Naive thymus-derived CD4-positive, alpha-beta T cell (primary cell): ENCODE measurements at regions not wholly inside any gene's neighbourhood (a gene's known extent, or its start where the extent isn't known, plus 50 kb on each side); places are given as distances from the start of the nearest gene placed in this dataset.

Experiments used
- ATAC-seq: fragments of 150-1000 bp; cut with Tn5 transposase; 2 replicates; pipeline ENCODE4 v1.10.0; 2021; ENCODE audit warnings: mild to moderate bottlenecking, moderate library complexity
- CTCF ChIA-PET: fragments of 350-600 bp; sonication (Branson Sonifier 250); formaldehyde crosslinking; loops from one replicate; lab custom pipeline; 2021; ENCODE audit warnings: antibody characterized with exemption; lab: Charles Lee
- POLR2A ChIA-PET: fragments of 350-600 bp; sonication (Branson Sonifier 250); formaldehyde crosslinking; loops from one replicate; lab custom pipeline; 2021; ENCODE audit warnings: antibody characterized with exemption, inconsistent platforms; lab: Charles Lee
- DNase-seq, 9 donors: peaks; one replicate each; pipeline versions ENCODE4 v3.0.0 to v3.0.0-alpha.2; 2020 to 2022; ENCODE audit warnings: mixed read lengths in 1 of 9
- H3K27ac ChIP-seq: one replicate; pipeline ENCODE4 v1.7.0; 2013; ENCODE audit warnings: mild to moderate bottlenecking, low read depth, low read length, moderate library complexity
- H3K27me3 ChIP-seq, 2 donors: one replicate each; pipeline ENCODE4 v1.7.0; 2013; ENCODE audit warnings: low read length in 2 of 2, mild to moderate bottlenecking in 2 of 2, moderate library complexity in 2 of 2; ENCODE audit not compliant: control insufficient read depth in 2 of 2, insufficient read depth in 2 of 2
- H3K36me3 ChIP-seq, 3 experiments: 1 replicate in 2 of 3; 2 replicates in 1 of 3; pipeline ENCODE4 v1.7.0; 2013; ENCODE audit warnings: low read length in 3 of 3, mild to moderate bottlenecking in 3 of 3, moderate library complexity in 1 of 3; ENCODE audit not compliant: insufficient read depth in 3 of 3, control insufficient read depth in 2 of 3
- H3K4me1 ChIP-seq, 2 donors: one replicate each; pipeline ENCODE4 v1.7.0; 2013; ENCODE audit warnings: low read length in 2 of 2, mild to moderate bottlenecking in 2 of 2, moderate library complexity in 1 of 2; ENCODE audit not compliant: control insufficient read depth in 2 of 2, insufficient read depth in 2 of 2
- H3K4me3 ChIP-seq: 2 replicates; pipeline ENCODE4 v1.7.0; 2013; ENCODE audit warnings: mild to moderate bottlenecking, low read length
- H3K9me3 ChIP-seq, 3 experiments: 1 replicate in 2 of 3; 2 replicates in 1 of 3; pipeline ENCODE4 v1.7.0; 2013; ENCODE audit warnings: low read length in 3 of 3; ENCODE audit not compliant: control insufficient read depth in 2 of 3
- H3K27ac Mint-ChIP-seq, 9 donors: one replicate each; pipeline ENCODE4 v1.8.0; 2020 to 2022; ENCODE audit warnings: mixed read lengths in 9 of 9, mild to moderate bottlenecking in 8 of 9, moderate library complexity in 5 of 9, inconsistent platforms in 2 of 9
- H3K27me3 Mint-ChIP-seq, 5 donors: one replicate each; pipeline ENCODE4 v1.8.0; 2021 to 2022; ENCODE audit warnings: mixed read lengths in 5 of 5, mild to moderate bottlenecking in 1 of 5
- H3K36me3 Mint-ChIP-seq, 5 donors: one replicate each; pipeline ENCODE4 v1.8.0; 2020 to 2022; ENCODE audit warnings: mixed read lengths in 5 of 5, mild to moderate bottlenecking in 3 of 5, inconsistent platforms in 1 of 5
- H3K4me1 Mint-ChIP-seq, 7 donors: one replicate each; pipeline ENCODE4 v1.8.0; 2020 to 2022; ENCODE audit warnings: mixed read lengths in 7 of 7, mild to moderate bottlenecking in 3 of 7, inconsistent platforms in 1 of 7
- H3K4me3 Mint-ChIP-seq, 10 donors: one replicate each; pipeline ENCODE4 v1.8.0; 2020 to 2022; ENCODE audit warnings: mild to moderate bottlenecking in 10 of 10, mixed read lengths in 10 of 10, moderate library complexity in 6 of 10, inconsistent platforms in 2 of 10
- H3K9me3 Mint-ChIP-seq, 11 donors: one replicate each; pipeline ENCODE4 v1.8.0; 2020 to 2022; ENCODE audit warnings: mixed read lengths in 11 of 11, mild to moderate bottlenecking in 4 of 11, inconsistent platforms in 1 of 11, moderate library complexity in 1 of 11
- intact Hi-C, 2 donors: fragments of 100-400 bp; cut with micrococcal nuclease; formaldehyde crosslinking; loops; one replicate each; pipeline ENCODE4 v1.15.1; 2023

- POLR2A ChIA-PET: no interaction called here
- no peaks in the 10 kb centered on the region for H3K27me3 Mint-ChIP-seq
- Histone ChIP-seq H3K4me1 (no peaks in the 10 kb centered on the region), H3K9me3 (no peaks in the 10 kb centered on the region), H3K27ac (no peak overlapping the region), H3K4me3 (no peak overlapping the region), H3K36me3 (no peaks in the 10 kb centered on the region), H3K27me3 (no peaks in the 10 kb centered on the region)
- intact Hi-C loops: no loop called here
- no peak for ATAC-seq
- no peak overlapping the region for H3K4me3 Mint-ChIP-seq
- CTCF ChIA-PET: no interaction called here
- H3K27ac Mint-ChIP-seq: no peak overlapping the region
- no peaks in the 10 kb centered on the region for H3K4me1 Mint-ChIP-seq
- no peaks in the 10 kb centered on the region for H3K36me3 Mint-ChIP-seq
- DNase-seq: no peak
- H3K9me3 Mint-ChIP-seq: peaks cover 0 to 5% (median 0%) of the 10 kb centered on the region in 11 donors
Observed at GRCh38 chr2:145040433-145040832, 520.5 kb upstream of the ZEB2 start.

DNA sequence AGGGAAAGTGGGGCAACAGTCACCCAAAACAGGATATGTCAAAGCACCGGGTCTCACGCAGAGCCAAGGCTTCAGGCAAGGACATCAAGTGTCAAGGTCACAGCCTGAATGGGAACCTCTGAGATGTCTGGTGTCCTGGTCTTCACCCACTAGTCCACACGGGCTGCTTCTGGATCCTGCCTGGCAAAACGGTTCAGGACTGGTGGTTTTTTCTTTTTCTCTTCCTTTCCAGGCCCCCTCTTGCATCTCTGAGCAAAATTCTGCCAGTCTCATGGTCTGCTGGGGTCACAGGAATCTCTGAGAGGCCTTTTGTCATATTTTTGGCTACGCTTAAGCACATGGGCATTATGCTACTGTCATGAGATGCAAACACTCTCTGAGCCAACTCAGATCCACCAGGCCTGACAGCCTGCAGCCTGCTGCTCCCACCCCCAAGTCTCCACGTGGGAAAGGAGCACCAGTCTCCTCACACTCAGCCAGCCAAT lies 518.2 kb upstream of the ZEB2 start:
- Histone ChIP-seq H3K27me3 (no peaks in the 10 kb centered on the region), H3K27ac (no peak overlapping the region), H3K9me3 (no peaks in the 10 kb centered on the region), H3K4me3 (no peak overlapping the region), H3K4me1 (no peaks in the 10 kb centered on the region), H3K36me3 (no peaks in the 10 kb centered on the region)
- CTCF ChIA-PET: no interaction called here
- DNase-seq (no peak), ATAC-seq (no peak)
- Mint-ChIP-seq H3K4me1 (no peaks in the 10 kb centered on the region), H3K9me3 (peaks cover 0 to 5% (median 0%) of the 10 kb centered on the region in 11 donors), H3K36me3 (no peaks in the 10 kb centered on the region), H3K4me3 (no peak overlapping the region), H3K27ac (no peak overlapping the region), H3K27me3 (no peaks in the 10 kb centered on the region)
- POLR2A ChIA-PET: no interaction called here
- intact Hi-C loops: no loop called here

DNA sequence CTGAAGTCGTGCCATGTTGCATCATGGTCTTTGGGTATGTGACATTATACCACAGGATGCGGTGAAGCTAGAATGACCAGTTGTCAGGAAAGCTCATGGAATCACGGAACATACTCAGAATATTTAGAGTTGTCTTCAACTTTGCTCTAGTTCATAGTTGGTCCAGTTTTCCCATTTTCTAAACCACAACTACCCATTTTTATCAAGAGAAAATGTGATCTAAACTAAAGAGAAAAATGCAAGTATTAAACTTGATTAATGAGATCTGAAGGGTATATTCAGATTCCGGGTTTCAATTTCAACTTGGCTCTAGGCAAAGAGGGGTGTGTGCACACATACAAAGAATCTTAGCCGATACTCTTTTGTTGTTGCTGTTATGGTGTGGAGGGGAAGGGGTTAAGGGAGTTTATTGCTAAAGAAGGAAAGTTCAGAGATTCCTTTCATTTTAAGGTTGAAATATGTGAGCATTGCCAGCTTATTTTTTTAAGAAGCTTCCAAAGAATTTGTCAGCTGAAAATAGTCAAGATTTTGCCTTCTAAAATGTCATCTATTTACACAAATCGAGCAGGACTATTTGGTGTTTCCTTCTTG lies 516.6 kb upstream of the ZEB2 start:
- ATAC-seq (no peak), DNase-seq (no peak)
- H3K27ac ChIP-seq: no peak overlapping the region
- intact Hi-C loops: no loop called here
- Mint-ChIP-seq H3K36me3 (no peaks in the 10 kb centered on the region), H3K27me3 (no peaks in the 10 kb centered on the region), H3K9me3 (no peaks in the 10 kb centered on the region), H3K27ac (no peak overlapping the region), H3K4me1 (no peaks in the 10 kb centered on the region), H3K4me3 (no peak overlapping the region)
- H3K27me3 ChIP-seq: no peaks in the 10 kb centered on the region
- H3K9me3 ChIP-seq: no peaks in the 10 kb centered on the region
- H3K36me3 ChIP-seq: no peaks in the 10 kb centered on the region
- ChIA-PET POLR2A (no interaction called here), CTCF (no interaction called here)
- no peak overlapping the region for H3K4me3 ChIP-seq
- no peaks in the 10 kb centered on the region for H3K4me1 ChIP-seq

GRCh38 chr2:145034511-145034910 lies 514.6 kb upstream of the ZEB2 start:
- Mint-ChIP-seq H3K27me3 (peaks cover 0 to 2% (median 0%) of the 10 kb centered on the region in 5 donors), H3K4me1 (no peaks in the 10 kb centered on the region), H3K9me3 (no peaks in the 10 kb centered on the region), H3K36me3 (no peaks in the 10 kb centered on the region), H3K27ac (no peak overlapping the region), H3K4me3 (no peak overlapping the region)
- ChIA-PET CTCF (no interaction called here), POLR2A (no interaction called here)
- no peaks in the 10 kb centered on the region for H3K9me3 ChIP-seq
- H3K27ac ChIP-seq: no peak overlapping the region
- intact Hi-C loops: no loop called here
- H3K27me3 ChIP-seq: no peaks in the 10 kb centered on the region
- no peak for ATAC-seq
- no peaks in the 10 kb centered on the region for H3K36me3 ChIP-seq
- H3K4me3 ChIP-seq: no peak overlapping the region
- H3K4me1 ChIP-seq: no peaks in the 10 kb centered on the region
- no peak for DNase-seq

DNA sequence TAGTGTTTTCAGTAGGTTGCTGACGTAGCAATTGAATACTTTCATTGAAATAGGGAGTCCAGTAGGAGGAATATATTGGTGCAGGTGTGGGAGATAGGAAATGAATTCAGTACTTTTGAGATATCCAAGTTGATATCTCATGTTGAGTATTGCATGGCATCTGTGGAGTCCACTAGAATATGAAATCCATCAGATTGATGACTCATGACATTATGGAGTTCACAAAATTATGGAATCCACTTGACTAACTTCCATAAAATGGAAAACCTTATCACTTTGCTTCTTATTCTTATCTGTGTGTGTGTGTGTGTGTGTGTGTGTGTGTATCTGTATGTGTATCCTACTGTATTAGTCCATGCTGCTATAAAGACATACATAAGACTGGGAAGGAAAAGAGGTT lies 513.5 kb upstream of the ZEB2 start:
- no peaks in the 10 kb centered on the region for H3K9me3 ChIP-seq
- no peak overlapping the region for H3K4me3 Mint-ChIP-seq
- no peak overlapping the region for H3K27ac ChIP-seq
- ATAC-seq (no peak), DNase-seq (no peak)
- H3K4me1 Mint-ChIP-seq: no peaks in the 10 kb centered on the region
- H3K4me3 ChIP-seq: no peak overlapping the region
- peaks cover 0 to 2% (median 0%) of the 10 kb centered on the region in 5 donors for H3K27me3 Mint-ChIP-seq
- no peaks in the 10 kb centered on the region for H3K27me3 ChIP-seq
- no peaks in the 10 kb centered on the region for H3K36me3 Mint-ChIP-seq
- POLR2A ChIA-PET: no interaction called here
- H3K9me3 Mint-ChIP-seq: no peaks in the 10 kb centered on the region
- H3K4me1 ChIP-seq: no peaks in the 10 kb centered on the region
- H3K27ac Mint-ChIP-seq: no peak overlapping the region
- CTCF ChIA-PET: no interaction called here
- no peaks in the 10 kb centered on the region for H3K36me3 ChIP-seq
- intact Hi-C loops: no loop called here

DNA sequence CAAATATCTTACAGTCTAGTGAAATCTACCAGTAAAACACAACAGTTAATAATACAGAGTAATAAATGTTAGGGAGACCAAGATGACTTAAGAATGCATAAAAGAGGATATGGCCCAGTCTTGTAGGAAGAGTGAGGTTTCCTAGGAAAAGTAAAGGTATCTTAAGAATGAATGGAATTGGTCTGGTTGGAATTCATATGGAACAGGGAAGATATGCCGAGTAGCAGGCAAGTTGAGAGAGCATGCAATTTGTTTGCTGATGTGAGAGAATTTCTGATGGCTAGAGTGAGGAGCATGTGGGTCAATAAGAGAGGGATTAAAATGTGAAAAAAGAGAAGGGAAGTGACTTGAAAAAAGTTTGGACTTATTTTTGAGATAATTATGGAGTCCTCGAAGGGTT lies 512.9 kb upstream of the ZEB2 start:
- Mint-ChIP-seq H3K27me3 (peaks cover 0 to 2% (median 0%) of the 10 kb centered on the region in 5 donors), H3K4me3 (no peak overlapping the region), H3K27ac (no peak overlapping the region), H3K4me1 (no peaks in the 10 kb centered on the region), H3K36me3 (no peaks in the 10 kb centered on the region), H3K9me3 (no peaks in the 10 kb centered on the region)
- ChIA-PET CTCF (no interaction called here), POLR2A (no interaction called here)
- DNase-seq: no peak
- Histone ChIP-seq H3K27ac (no peak overlapping the region), H3K9me3 (no peaks in the 10 kb centered on the region), H3K4me1 (no peaks in the 10 kb centered on the region), H3K27me3 (no peaks in the 10 kb centered on the region), H3K4me3 (no peak overlapping the region), H3K36me3 (no peaks in the 10 kb centered on the region)
- intact Hi-C loops: no loop called here
- no peak for ATAC-seq

GRCh38 chr2:145029873-145030272 lies 510.0 kb upstream of the ZEB2 start:
- intact Hi-C loops: no loop called here
- Histone ChIP-seq H3K4me1 (no peaks in the 10 kb centered on the region), H3K27me3 (no peaks in the 10 kb centered on the region), H3K27ac (no peak overlapping the region), H3K4me3 (no peak overlapping the region), H3K9me3 (no peaks in the 10 kb centered on the region), H3K36me3 (no peaks in the 10 kb centered on the region)
- H3K36me3 Mint-ChIP-seq: no peaks in the 10 kb centered on the region
- ATAC-seq: no peak
- no peak overlapping the region for H3K27ac Mint-ChIP-seq
- H3K9me3 Mint-ChIP-seq: no peaks in the 10 kb centered on the region
- no peaks in the 10 kb centered on the region for H3K4me1 Mint-ChIP-seq
- no peak for DNase-seq
- ChIA-PET CTCF (no interaction called here), POLR2A (no interaction called here)
- H3K27me3 Mint-ChIP-seq: peaks cover 0 to 2% (median 0%) of the 10 kb centered on the region in 5 donors
- H3K4me3 Mint-ChIP-seq: no peak overlapping the region
